ENCODE measurements at regions not wholly inside any gene's neighbourhood (a gene's known extent, or its start where the extent isn't known, plus 50 kb on each side); places are given as distances from the start of the nearest gene placed in this dataset.

Small RNAs in the stretch of these regions (microRNA-seq; reads per million reads assigned to microRNA genes)
- gene MIR6859-1 (ENCODE audit: borderline microRNAs expressed in 2 of 2) (0 reads per million in 2 donors), gene MIR6859-2 (ENCODE audit: borderline microRNAs expressed in 2 of 2) (0 reads per million in 2 donors)
